ENCODE measurements at regions not wholly inside any gene's neighbourhood (a gene's known extent, or its start where the extent isn't known, plus 50 kb on each side); places are given as distances from the start of the nearest gene placed in this dataset.

- TF ChIP-seq, protein P1, sequence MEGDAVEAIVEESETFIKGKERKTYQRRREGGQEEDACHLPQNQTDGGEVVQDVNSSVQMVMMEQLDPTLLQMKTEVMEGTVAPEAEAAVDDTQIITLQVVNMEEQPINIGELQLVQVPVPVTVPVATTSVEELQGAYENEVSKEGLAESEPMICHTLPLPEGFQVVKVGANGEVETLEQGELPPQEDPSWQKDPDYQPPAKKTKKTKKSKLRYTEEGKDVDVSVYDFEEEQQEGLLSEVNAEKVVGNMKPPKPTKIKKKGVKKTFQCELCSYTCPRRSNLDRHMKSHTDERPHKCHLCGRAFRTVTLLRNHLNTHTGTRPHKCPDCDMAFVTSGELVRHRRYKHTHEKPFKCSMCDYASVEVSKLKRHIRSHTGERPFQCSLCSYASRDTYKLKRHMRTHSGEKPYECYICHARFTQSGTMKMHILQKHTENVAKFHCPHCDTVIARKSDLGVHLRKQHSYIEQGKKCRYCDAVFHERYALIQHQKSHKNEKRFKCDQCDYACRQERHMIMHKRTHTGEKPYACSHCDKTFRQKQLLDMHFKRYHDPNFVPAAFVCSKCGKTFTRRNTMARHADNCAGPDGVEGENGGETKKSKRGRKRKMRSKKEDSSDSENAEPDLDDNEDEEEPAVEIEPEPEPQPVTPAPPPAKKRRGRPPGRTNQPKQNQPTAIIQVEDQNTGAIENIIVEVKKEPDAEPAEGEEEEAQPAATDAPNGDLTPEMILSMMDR (IDR thresholded peaks at IDR 0.05), result no peak
- TF ChIP-seq EP300 (IDR thresholded peaks at IDR 0.05), result no peak
These were observed 82.3 kb upstream of the NRG3 start for GRCh38 chr10:81792729-81793128.
